Hypothalamus (tissue), 51 donors: ENCODE measurements at regions not wholly inside any gene's neighbourhood (a gene's known extent, or its start where the extent isn't known, plus 50 kb on each side); places are given as distances from the start of the nearest gene placed in this dataset.
"Not testable (repeated sequence)": the region's sequence is repeated elsewhere in the genome, so short reads cannot be mapped to it uniquely, and the experiment has no call there.

ENCODE experiments used
- DNase-seq, 51 donors: peaks; one replicate each; lab custom pipeline; 2025; lab: John Stamatoyannopoulos, UW

DNA sequence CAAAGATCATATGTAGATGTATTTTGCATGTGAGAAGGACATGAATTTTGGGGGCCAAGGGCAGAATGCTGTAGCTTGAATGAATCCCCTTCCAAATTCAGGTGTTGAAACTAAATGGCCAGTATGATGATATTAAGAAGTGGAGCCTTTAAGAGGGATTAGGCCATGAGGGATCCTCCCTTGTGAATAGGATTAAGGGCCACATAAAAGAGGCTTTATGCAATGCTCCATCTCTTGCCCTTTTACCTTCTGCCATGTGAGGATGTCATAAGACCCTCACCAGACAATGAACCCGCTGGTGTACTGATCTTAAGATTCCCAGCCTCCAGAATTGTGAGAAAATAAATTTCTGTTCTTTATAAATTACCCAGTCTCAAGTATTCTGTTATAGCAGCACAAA lies 206.1 kb downstream of the YTHDC2 start:
- no peak for DNase-seq

DNA sequence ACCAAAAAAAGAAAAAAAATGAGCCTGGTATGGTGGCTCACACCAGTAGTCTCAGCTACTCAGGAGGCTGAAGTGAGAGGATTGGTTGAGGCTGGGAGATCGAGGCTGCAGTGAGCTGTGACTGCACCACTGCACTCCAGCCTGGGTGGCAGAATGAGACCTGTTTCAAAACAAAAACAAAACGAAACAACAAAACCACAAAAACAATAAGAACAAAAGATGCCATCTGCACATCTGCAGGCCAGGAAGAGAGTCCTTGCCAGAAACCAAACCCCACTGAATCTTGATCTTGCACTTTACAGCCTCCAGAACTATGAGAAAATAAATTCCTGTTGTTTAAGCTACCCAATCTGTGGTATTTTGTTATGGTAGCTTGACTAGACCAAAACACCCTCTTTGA lies 207.7 kb downstream of the YTHDC2 start:
- DNase-seq = no peak

DNA sequence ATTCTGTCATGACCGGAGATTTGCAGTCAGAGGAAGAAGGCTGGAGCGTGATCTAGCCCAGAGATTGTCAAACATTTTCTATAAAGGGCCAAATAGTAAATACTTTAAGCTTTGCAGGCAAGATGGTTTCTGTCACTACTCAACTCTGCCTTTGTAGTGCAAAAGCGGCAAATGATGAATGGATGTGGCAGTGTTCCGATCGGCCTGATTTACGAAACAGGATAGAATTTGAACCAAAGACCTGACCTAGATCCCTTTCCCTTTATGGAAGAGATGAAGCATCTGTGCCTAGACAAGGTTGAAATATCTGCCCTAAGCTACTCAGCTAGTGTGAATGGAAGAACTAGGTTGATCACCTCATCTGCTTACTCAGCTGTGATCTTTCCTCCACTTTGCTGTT lies 209.5 kb downstream of the YTHDC2 start:
- DNase-seq = no peak

DNA sequence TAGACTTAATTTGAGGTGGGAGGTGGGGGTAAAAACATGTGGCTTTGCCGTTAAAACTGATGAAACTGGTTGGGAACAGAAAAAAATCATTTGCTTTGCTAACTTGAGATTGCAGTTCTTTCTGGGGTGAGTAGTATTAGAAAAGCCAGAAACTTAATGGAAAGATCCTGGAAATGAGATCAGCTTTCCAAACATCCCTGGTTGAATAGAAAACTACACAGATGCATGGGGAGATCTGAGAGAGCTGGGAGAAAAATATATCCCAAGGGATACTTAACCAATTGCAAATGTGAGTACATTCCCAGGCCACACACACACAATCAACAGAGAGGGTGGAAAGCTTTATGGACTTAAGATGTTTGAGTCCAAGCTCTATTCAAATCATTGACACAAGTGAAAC lies 222.3 kb downstream of the YTHDC2 start:
- DNase-seq = no peak

- no peak for DNase-seq
Observed at GRCh38 chr5:113742176-113742575, 228.7 kb downstream of the YTHDC2 start.

- no peak for DNase-seq
Observed at GRCh38 chr5:113742639-113743038, 229.1 kb downstream of the YTHDC2 start.

- DNase-seq = no peak
Observed at GRCh38 chr5:113748403-113748802, 234.9 kb downstream of the YTHDC2 start.

DNA sequence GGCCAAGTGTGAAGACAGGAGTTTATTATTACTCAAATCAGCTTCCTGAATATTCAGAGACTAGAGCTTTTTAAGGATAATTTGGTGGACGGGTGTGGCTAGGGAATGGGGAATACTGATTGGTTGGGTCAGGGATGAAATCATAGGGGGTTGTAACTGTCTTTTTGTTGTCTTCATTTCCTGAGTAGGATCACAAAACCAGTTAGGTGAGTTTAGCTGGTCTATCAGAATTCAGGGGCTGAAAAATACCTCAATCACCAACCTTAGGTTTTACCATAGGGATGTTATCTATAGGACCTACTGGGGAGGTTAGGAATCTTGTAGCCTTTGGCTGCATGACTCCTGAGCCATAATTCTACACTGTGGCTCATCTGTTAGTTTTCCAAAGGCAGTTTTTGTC lies 235.8 kb downstream of the YTHDC2 start:
- no peak for DNase-seq

- not testable (repeated sequence) for DNase-seq
Observed at GRCh38 chr5:113753182-113753581, 239.7 kb downstream of the YTHDC2 start.

DNA sequence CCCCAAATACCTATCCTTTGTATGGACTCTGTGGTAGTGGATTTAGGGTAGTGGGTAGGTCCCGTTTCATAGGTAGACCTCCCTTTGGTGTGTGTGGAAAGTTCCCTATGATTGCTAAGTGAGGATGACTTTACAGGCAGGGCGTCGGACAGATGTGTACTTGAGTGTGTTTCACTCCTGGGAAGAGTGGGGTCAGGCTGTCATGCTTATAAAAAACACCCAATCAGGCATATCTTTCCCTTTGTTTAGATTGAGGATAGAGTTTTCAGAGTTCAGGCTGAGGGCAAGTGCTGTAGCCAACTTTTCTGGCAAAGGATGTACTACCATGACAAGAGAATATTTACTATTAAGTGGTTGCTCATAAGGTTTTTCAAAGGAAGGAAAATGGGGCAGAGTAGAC lies 242.0 kb downstream of the YTHDC2 start:
- no peak for DNase-seq

GRCh38 chr5:113757508-113757907 lies 244.0 kb downstream of the YTHDC2 start:
- DNase-seq = no peak

GRCh38 chr5:113759505-113759904 lies 246.0 kb downstream of the YTHDC2 start:
- no peak for DNase-seq

GRCh38 chr5:113760486-113760885 lies 247.0 kb downstream of the YTHDC2 start:
- DNase-seq = no peak

- DNase-seq = no peak
Observed at GRCh38 chr5:113761594-113761993, 248.1 kb downstream of the YTHDC2 start.

- no peak for DNase-seq
Observed at GRCh38 chr5:113764382-113764781, 250.9 kb downstream of the YTHDC2 start.

DNA sequence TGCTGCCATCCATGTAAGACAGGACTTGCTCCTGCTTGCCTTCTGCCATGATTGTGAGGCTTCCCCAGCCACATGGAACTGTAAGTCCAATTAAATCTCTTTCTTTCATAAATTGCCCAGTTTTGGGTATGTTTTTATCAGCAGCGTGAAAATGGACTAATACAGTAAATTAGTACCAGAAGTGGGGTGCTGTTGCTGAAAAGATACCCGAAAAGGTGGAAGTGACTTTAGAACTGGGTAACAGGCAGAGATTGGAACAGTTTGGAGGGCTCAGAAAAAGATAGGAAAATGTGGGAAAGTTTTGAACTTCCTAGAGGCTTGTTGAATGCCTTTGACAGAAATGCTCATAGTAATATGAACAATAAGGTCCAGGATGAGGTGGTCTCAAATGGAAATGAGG lies 253.3 kb downstream of the YTHDC2 start:
- DNase-seq = not testable (repeated sequence)

- DNase-seq = no peak
Observed at GRCh38 chr5:113770648-113771047, 257.2 kb downstream of the YTHDC2 start.

- no peak for DNase-seq
Observed at GRCh38 chr5:113771483-113771882, 258.0 kb downstream of the YTHDC2 start.

- DNase-seq = no peak
Observed at GRCh38 chr5:113776168-113776567, 262.7 kb downstream of the YTHDC2 start.

GRCh38 chr5:113776832-113777525 lies 263.5 kb downstream of the YTHDC2 start:
- peak in 12 of 51 donors; percentile 2 to 19 (median 10) for DNase-seq

- DNase-seq = no peak
Observed at GRCh38 chr5:113778147-113778546, 264.7 kb downstream of the YTHDC2 start.

DNA sequence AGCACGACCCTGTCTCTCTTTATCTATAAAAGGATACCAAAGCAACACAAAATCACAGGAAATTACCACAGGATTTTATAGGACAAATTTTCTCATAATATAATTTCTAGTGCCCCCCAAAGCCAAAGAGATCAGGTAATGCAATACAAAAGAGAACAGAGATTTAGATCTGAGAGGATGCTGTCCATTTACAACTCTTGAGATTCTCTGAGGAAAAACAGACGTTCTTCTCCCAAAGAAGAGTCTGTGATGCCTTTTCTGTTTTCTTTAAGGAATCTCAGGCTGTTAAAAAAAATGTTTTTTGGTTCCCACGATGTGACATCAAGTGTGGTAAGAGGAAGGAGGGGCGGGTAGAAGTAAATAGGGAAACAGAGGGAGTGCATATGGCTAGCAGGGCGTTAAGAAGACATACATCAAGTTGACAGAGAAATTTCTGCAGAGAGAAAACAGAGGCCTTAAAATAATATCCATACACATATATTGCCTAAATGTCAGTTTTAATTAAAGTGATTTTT lies 274.7 kb downstream of the YTHDC2 start:
- no peak for DNase-seq

- no peak for DNase-seq
Observed at GRCh38 chr5:113789769-113790168, 276.3 kb downstream of the YTHDC2 start.
